Spleen (tissue), 7 donors: ENCODE measurements at regions not wholly inside any gene's neighbourhood (a gene's known extent, or its start where the extent isn't known, plus 50 kb on each side); places are given as distances from the start of the nearest gene placed in this dataset.

Source experiments
- POLR2A ChIP-seq, 3 donors: fragments of 450-650 bp; IDR thresholded peaks; one replicate each; pipeline ENCODE4 v1.5.1; 2017; ENCODE audit warnings: antibody characterized with exemption in 3 of 3, mild to moderate bottlenecking in 1 of 3
- TF ChIP-seq, protein P1 (sequence below), 11 experiments: fragments of 200-600 bp in 7 of 11; fragments of 450-650 bp in 4 of 11; sonication (generic) in 4 of 11; IDR thresholded peaks in 8 of 11; conservative IDR thresholded peaks in 3 of 11; 1 replicate in 7 of 11; 2 replicates in 4 of 11; pipeline versions ENCODE4 v1.4.0 to v1.8.0; 2016 to 2021; ENCODE audit warnings: antibody characterized with exemption in 11 of 11, inconsistent platforms in 4 of 11, mild to moderate bottlenecking in 1 of 11
- donor health status: DM: no; HTN: no; CAD: no; lungs with moderate emphysema.
- donor health status: DM: no; HTN: no; CAD: no.
- donor health status: DM: no; HTN: no; CAD: no.

DNA sequence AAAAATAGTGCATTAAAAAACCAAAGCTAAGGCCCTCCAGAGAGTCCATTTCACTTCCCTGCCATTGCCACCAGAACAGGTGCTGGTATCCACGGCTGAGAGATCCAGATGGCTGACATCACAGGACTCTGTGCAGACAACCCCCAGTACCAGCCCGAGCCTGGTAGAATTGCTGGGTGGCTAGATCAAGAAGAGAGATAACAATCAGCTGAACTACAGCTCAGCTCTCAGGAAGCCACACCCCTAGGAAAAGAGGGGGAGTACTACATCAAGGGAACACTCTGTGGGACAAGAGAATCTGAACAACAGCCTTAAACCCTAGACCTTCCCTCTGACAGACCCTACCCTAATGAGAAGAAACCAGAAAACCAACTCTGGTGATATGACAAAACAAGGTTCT lies 73.8 kb upstream of the SLIT3 start:
- TF ChIP-seq, protein P1, sequence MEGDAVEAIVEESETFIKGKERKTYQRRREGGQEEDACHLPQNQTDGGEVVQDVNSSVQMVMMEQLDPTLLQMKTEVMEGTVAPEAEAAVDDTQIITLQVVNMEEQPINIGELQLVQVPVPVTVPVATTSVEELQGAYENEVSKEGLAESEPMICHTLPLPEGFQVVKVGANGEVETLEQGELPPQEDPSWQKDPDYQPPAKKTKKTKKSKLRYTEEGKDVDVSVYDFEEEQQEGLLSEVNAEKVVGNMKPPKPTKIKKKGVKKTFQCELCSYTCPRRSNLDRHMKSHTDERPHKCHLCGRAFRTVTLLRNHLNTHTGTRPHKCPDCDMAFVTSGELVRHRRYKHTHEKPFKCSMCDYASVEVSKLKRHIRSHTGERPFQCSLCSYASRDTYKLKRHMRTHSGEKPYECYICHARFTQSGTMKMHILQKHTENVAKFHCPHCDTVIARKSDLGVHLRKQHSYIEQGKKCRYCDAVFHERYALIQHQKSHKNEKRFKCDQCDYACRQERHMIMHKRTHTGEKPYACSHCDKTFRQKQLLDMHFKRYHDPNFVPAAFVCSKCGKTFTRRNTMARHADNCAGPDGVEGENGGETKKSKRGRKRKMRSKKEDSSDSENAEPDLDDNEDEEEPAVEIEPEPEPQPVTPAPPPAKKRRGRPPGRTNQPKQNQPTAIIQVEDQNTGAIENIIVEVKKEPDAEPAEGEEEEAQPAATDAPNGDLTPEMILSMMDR (IDR thresholded peaks at IDR 0.05 in 8 of 11, conservative IDR thresholded peaks at IDR 0.05 in 3 of 11), result no peak
- TF ChIP-seq POLR2A (IDR thresholded peaks at IDR 0.05), result no peak
